A549 (cell line): ENCODE measurements at regions not wholly inside any gene's neighbourhood (a gene's known extent, or its start where the extent isn't known, plus 50 kb on each side); places are given as distances from the start of the nearest gene placed in this dataset.

ENCODE experiments used
- ATAC-seq, 2 experiments: fragments of 200-7000 bp in 1 of 2; fragments of >200 bp in 1 of 2; cut with Nextera tagmentation in 1 of 2; cut with Tn5 transposase in 1 of 2; 3 replicates each; pipeline versions ENCODE4 v1.8.0 to v1.9.1; 2018 to 2020; ENCODE audit warnings: mild to moderate bottlenecking in 1 of 2, moderate library complexity in 1 of 2
- CTCF ChIA-PET: fragments of 300-600 bp; sonication (Branson Sonifier 250); formaldehyde crosslinking; extraction: SDS; loops from one replicate; lab custom pipeline; 2021; ENCODE audit warnings: antibody characterized with exemption, inconsistent platforms; lab: Yijun Ruan, JAX
- POLR2A ChIA-PET: fragments of 350-600 bp; formaldehyde crosslinking; extraction: SDS; loops from one replicate; lab custom pipeline; 2021; ENCODE audit warnings: antibody characterized with exemption, inconsistent platforms; lab: Yijun Ruan, JAX
- DNase-seq, 2 experiments: peaks; one replicate each; pipeline versions ENCODE4 v3.0.0 to v3.0.0-alpha.2; 2011 to 2016; ENCODE audit warnings: low read depth in 1 of 2, low spot score in 1 of 2
- FAIRE-seq: peaks from 2 replicates; lab custom pipeline; 2011; peaks lifted over from hg19 to GRCh38; lab: Jason Lieb, UNC
- H3K27ac ChIP-seq, 2 experiments: fragments of >200 bp; sonication (Bioruptor Twin); formaldehyde crosslinking; 3 replicates each; pipeline ENCODE4 v1.5.1; 2016 to 2017
- H3K4me1 ChIP-seq: fragments of >200 bp; sonication (Bioruptor Twin); formaldehyde crosslinking; 3 replicates; pipeline ENCODE4 v1.6.1; 2016
- H3K4me2 ChIP-seq: fragments of >200 bp; sonication (Bioruptor Twin); formaldehyde crosslinking; 3 replicates; pipeline ENCODE4 v1.6.1; 2016
- H3K4me3 ChIP-seq: fragments of >200 bp; sonication (Bioruptor Twin); formaldehyde crosslinking; 3 replicates; pipeline ENCODE4 v1.5.1; 2016
- H3K9me3 ChIP-seq: fragments of >200 bp; sonication (Bioruptor Twin); formaldehyde crosslinking; 3 replicates; pipeline ENCODE4 v1.6.1; 2016
- CBX2 ChIP-seq: fragments of 200-600 bp; sonication (generic); IDR thresholded peaks from 2 replicates; pipeline ENCODE4 v1.6.1; 2016; ENCODE audit warnings: low read depth, mild to moderate bottlenecking, borderline replicate concordance
- CBX8 ChIP-seq: fragments of 200-600 bp; sonication (generic); IDR thresholded peaks from 2 replicates; pipeline ENCODE4 v1.6.1; 2016
- CHD4 ChIP-seq: fragments of 200-600 bp; sonication (generic); IDR thresholded peaks from 2 replicates; pipeline ENCODE4 v1.6.1; 2016; ENCODE audit warnings: antibody characterized with exemption, mild to moderate bottlenecking, borderline replicate concordance
- CTCF ChIP-seq: fragments of >200 bp; sonication (Bioruptor Twin); formaldehyde crosslinking; IDR thresholded peaks from 3 replicates; pipeline ENCODE4 v1.5.1; 2016
- E2F6 ChIP-seq: IDR thresholded peaks from 2 replicates; pipeline ENCODE4 v1.6.1; 2012; ENCODE audit warnings: low read depth, borderline replicate concordance
- EHMT2 ChIP-seq: fragments of 200-600 bp; sonication (generic); IDR thresholded peaks from 2 replicates; pipeline ENCODE4 v1.6.1; 2016; ENCODE audit warnings: antibody characterized with exemption, low read depth, mild to moderate bottlenecking, moderate library complexity
- FOSB ChIP-seq: fragments of 250-450 bp; sonication (Bioruptor Pico); IDR thresholded peaks from 2 replicates; pipeline ENCODE4 v1.5.0; 2020; ENCODE audit warnings: mild to moderate bottlenecking, moderate library complexity
- FOSL2 ChIP-seq, 2 experiments: fragments of 450-650 bp in 1 of 2; fragments of >200 bp in 1 of 2; sonication (Bioruptor Twin) in 1 of 2; formaldehyde crosslinking; IDR thresholded peaks; 2 replicates each; pipeline versions ENCODE4 v1.5.0 to v1.6.1; 2016 to 2020; ENCODE audit warnings: mild to moderate bottlenecking in 1 of 2, moderate library complexity in 1 of 2
- GATA3 ChIP-seq: IDR thresholded peaks from 2 replicates; pipeline ENCODE4 v1.6.1; 2012; ENCODE audit warnings: borderline replicate concordance
- HES2 ChIP-seq: fragments of >200 bp; sonication (Bioruptor Twin); formaldehyde crosslinking; IDR thresholded peaks from 2 replicates; pipeline ENCODE4 v1.6.1; 2016
- HEYL ChIP-seq: fragments of 250-450 bp; sonication (Bioruptor Pico); IDR thresholded peaks from 2 replicates; pipeline ENCODE4 v1.8.0; 2021; ENCODE audit warnings: mild to moderate bottlenecking, moderate library complexity
- HMGXB4 ChIP-seq: fragments of 250-450 bp; sonication (Bioruptor Pico); IDR thresholded peaks from 2 replicates; pipeline ENCODE4 v1.5.0; 2021; ENCODE audit warnings: mild to moderate bottlenecking, moderate library complexity, borderline replicate concordance
- HOXB13 ChIP-seq: fragments of 250-450 bp; sonication (Bioruptor Pico); IDR thresholded peaks from 2 replicates; pipeline ENCODE4 v1.5.0; 2020; ENCODE audit warnings: low read depth, mild to moderate bottlenecking, moderate library complexity
- JUNB ChIP-seq: fragments of >200 bp; sonication (Bioruptor Twin); formaldehyde crosslinking; IDR thresholded peaks from 2 replicates; pipeline ENCODE4 v1.6.1; 2016
- KDM5A ChIP-seq: fragments of 200-600 bp; sonication (generic); IDR thresholded peaks from 2 replicates; pipeline ENCODE4 v1.6.1; 2016; ENCODE audit warnings: antibody characterized with exemption, mild to moderate bottlenecking
- MAFK ChIP-seq: fragments of 450-650 bp; IDR thresholded peaks from 2 replicates; pipeline ENCODE4 v1.6.1; 2014; ENCODE audit not compliant: partially characterized antibody
- MAZ ChIP-seq: fragments of 150-350 bp; IDR thresholded peaks from 2 replicates; pipeline ENCODE4 v1.6.1; 2014; ENCODE audit warnings: antibody characterized with exemption, low read depth, low read length, borderline replicate concordance
- NPAS2 ChIP-seq: fragments of 250-450 bp; sonication (Bioruptor Pico); IDR thresholded peaks from 2 replicates; pipeline ENCODE4 v1.8.0; 2022; ENCODE audit warnings: mild to moderate bottlenecking, moderate library complexity, borderline replicate concordance
- NR3C1 ChIP-seq: fragments of >200 bp; sonication (Bioruptor Twin); formaldehyde crosslinking; IDR thresholded peaks from 3 replicates; pipeline ENCODE4 v1.6.1; 2017
- RARB ChIP-seq: fragments of 250-450 bp; sonication (Bioruptor Pico); IDR thresholded peaks from 2 replicates; pipeline ENCODE4 v1.8.0; 2021; ENCODE audit warnings: mild to moderate bottlenecking, moderate library complexity
- RCOR1 ChIP-seq: fragments of 150-350 bp; IDR thresholded peaks from 2 replicates; pipeline ENCODE4 v1.6.1; 2014; ENCODE audit warnings: antibody characterized with exemption, low read length, low read depth
- SMC3 ChIP-seq: fragments of >200 bp; sonication (Bioruptor Twin); formaldehyde crosslinking; IDR thresholded peaks from 3 replicates; pipeline ENCODE4 v1.6.1; 2018; ENCODE audit warnings: inconsistent platforms
- TFCP2L1 ChIP-seq: fragments of 250-450 bp; sonication (Bioruptor Pico); IDR thresholded peaks from 2 replicates; pipeline ENCODE4 v1.5.0; 2021; ENCODE audit warnings: mild to moderate bottlenecking
- ZSCAN20 ChIP-seq: fragments of 250-450 bp; sonication (Bioruptor Pico); IDR thresholded peaks from 2 replicates; pipeline ENCODE4 v1.8.0; 2022; ENCODE audit warnings: mild to moderate bottlenecking, moderate library complexity
- WGBS: methylation state at CpG from one replicate; pipeline ENCODE4 v1.1.6; 2017; ENCODE audit errors: missing lambda C conversion rate; 5-methylcytosine and 5-hydroxymethylcytosine counted together
- TF ChIP-seq, protein P1 (sequence below): fragments of >200 bp; sonication (Bioruptor Twin); formaldehyde crosslinking; IDR thresholded peaks from 3 replicates; pipeline ENCODE4 v1.6.1; 2016
- TF ChIP-seq, protein P2 (sequence below): fragments of 450-650 bp; IDR thresholded peaks from 2 replicates; pipeline ENCODE4 v1.6.1; 2014; ENCODE audit warnings: antibody characterized with exemption

- no peak overlapping the region for H3K27ac ChIP-seq
- no peak for TF ChIP-seq MAZ
- no peak for TF ChIP-seq JUNB
- TF ChIP-seq HES2: no peak
- no peak for TF ChIP-seq EHMT2
- TF ChIP-seq ZSCAN20 (CRISPR knock-in tag): no peak
- no peak for TF ChIP-seq SMC3
- TF ChIP-seq MAFK: no peak
- no peak for TF ChIP-seq NR3C1
- TF ChIP-seq, protein P1, sequence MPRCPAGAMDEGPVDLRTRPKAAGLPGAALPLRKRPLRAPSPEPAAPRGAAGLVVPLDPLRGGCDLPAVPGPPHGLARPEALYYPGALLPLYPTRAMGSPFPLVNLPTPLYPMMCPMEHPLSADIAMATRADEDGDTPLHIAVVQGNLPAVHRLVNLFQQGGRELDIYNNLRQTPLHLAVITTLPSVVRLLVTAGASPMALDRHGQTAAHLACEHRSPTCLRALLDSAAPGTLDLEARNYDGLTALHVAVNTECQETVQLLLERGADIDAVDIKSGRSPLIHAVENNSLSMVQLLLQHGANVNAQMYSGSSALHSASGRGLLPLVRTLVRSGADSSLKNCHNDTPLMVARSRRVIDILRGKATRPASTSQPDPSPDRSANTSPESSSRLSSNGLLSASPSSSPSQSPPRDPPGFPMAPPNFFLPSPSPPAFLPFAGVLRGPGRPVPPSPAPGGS: no peak
- no peak for TF ChIP-seq CTCF
- TF ChIP-seq CBX2: no peak
- no peak for TF ChIP-seq HEYL (CRISPR knock-in tag)
- TF ChIP-seq TFCP2L1 (CRISPR knock-in tag): no peak
- no peak for TF ChIP-seq HOXB13 (CRISPR knock-in tag)
- TF ChIP-seq KDM5A: no peak
- TF ChIP-seq CBX8: no peak
- no peak for TF ChIP-seq RCOR1
- no peak for TF ChIP-seq FOSL2 (IDR thresholded peaks at IDR 0.05)
- no peak for TF ChIP-seq FOSL2 (CRISPR knock-in tag; IDR thresholded peaks at IDR 0.05)
- POLR2A ChIA-PET: no interaction called here
- DNase-seq (no peak), ATAC-seq (no peak), FAIRE-seq (no peak)
- no peak overlapping the region for H3K4me2 ChIP-seq
- whole genome bisulfite sequencing: 50% methylated on average over 14 of the region's 14 CpGs
- CTCF ChIA-PET: no interaction called here
- H3K4me1 ChIP-seq: no peaks in the 10 kb centered on the region
- H3K9me3 ChIP-seq: no peaks in the 10 kb centered on the region
- H3K4me3 ChIP-seq: no peak overlapping the region
Observed at GRCh38 chr7:155168597-155169480, 98.7 kb downstream of the HTR5A start.

GRCh38 chr7:155169498-155170065 lies 99.5 kb downstream of the HTR5A start:
- DNase-seq (no peak), FAIRE-seq (no peak), ATAC-seq (no peak)
- H3K9me3 ChIP-seq: no peaks in the 10 kb centered on the region
- ChIA-PET POLR2A (no interaction called here), CTCF (no interaction called here)
- no peak overlapping the region for H3K4me2 ChIP-seq
- no peak for TF ChIP-seq GATA3
- no peak for TF ChIP-seq CHD4
- no peak for TF ChIP-seq NPAS2 (CRISPR knock-in tag)
- no peak for TF ChIP-seq HMGXB4 (CRISPR knock-in tag)
- no peak for TF ChIP-seq E2F6
- TF ChIP-seq RARB (CRISPR knock-in tag): no peak
- TF ChIP-seq FOSB (CRISPR knock-in tag): no peak
- TF ChIP-seq, protein P2, sequence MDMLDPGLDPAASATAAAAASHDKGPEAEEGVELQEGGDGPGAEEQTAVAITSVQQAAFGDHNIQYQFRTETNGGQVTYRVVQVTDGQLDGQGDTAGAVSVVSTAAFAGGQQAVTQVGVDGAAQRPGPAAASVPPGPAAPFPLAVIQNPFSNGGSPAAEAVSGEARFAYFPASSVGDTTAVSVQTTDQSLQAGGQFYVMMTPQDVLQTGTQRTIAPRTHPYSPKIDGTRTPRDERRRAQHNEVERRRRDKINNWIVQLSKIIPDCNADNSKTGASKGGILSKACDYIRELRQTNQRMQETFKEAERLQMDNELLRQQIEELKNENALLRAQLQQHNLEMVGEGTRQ: no peak
- no peak overlapping the region for H3K4me3 ChIP-seq
- no peaks in the 10 kb centered on the region for H3K4me1 ChIP-seq
- 42% methylated on average over 13 of the region's 13 CpGs for WGBS
- H3K27ac ChIP-seq: no peak overlapping the region
